ENCODE measurements at regions not wholly inside any gene's neighbourhood (a gene's known extent, or its start where the extent isn't known, plus 50 kb on each side); places are given as distances from the start of the nearest gene placed in this dataset.

- DNase-seq, result no peak
Measured at GRCh38 chr6:40340957-40341356, 246.2 kb downstream of the LRFN2 start.

- DNase-seq, result no peak
Measured at GRCh38 chr6:40340196-40340595, 247.0 kb downstream of the LRFN2 start.

GRCh38 chr6:40338306-40338705 lies 248.9 kb downstream of the LRFN2 start:
- no peak for DNase-seq

GRCh38 chr6:40336940-40337760 lies 250.0 kb downstream of the LRFN2 start:
- DNase-seq, result no peak

GRCh38 chr6:40336296-40336695 lies 250.9 kb downstream of the LRFN2 start:
- DNase-seq, result no peak

GRCh38 chr6:40334496-40335270 lies 252.5 kb downstream of the LRFN2 start:
- DNase-seq, result no peak

- no peak for DNase-seq
Measured at GRCh38 chr6:40331545-40331944, 255.6 kb downstream of the LRFN2 start.

- DNase-seq, result no peak
Measured at GRCh38 chr6:40330301-40330721, 256.9 kb downstream of the LRFN2 start.

- DNase-seq, result no peak
Measured at GRCh38 chr6:40328986-40329545, 258.1 kb downstream of the LRFN2 start.

GRCh38 chr6:40328386-40328985 lies 258.7 kb downstream of the LRFN2 start:
- peak; percentile 66 for DNase-seq

- peak; percentile 39 for DNase-seq
Measured at GRCh38 chr6:40326714-40327421, 260.3 kb downstream of the LRFN2 start.

GRCh38 chr6:40325791-40326190 lies 261.4 kb downstream of the LRFN2 start:
- DNase-seq, result no peak

GRCh38 chr6:40325041-40325440 lies 262.1 kb downstream of the LRFN2 start:
- no peak for DNase-seq

GRCh38 chr6:40323881-40324634 lies 263.1 kb downstream of the LRFN2 start:
- DNase-seq, result no peak

- DNase-seq, result no peak
Measured at GRCh38 chr6:40322336-40322735, 264.8 kb downstream of the LRFN2 start.

- DNase-seq, result no peak
Measured at GRCh38 chr6:40321616-40322015, 265.5 kb downstream of the LRFN2 start.

- no peak for DNase-seq
Measured at GRCh38 chr6:40320947-40321346, 266.2 kb downstream of the LRFN2 start.

- DNase-seq, result no peak
Measured at GRCh38 chr6:40320441-40320840, 266.7 kb downstream of the LRFN2 start.

GRCh38 chr6:40319124-40319523 lies 268.0 kb downstream of the LRFN2 start:
- DNase-seq, result no peak

- DNase-seq, result peak; percentile 43
Measured at GRCh38 chr6:40315060-40315459, 272.1 kb downstream of the LRFN2 start.

GRCh38 chr6:40313582-40313981 lies 273.6 kb downstream of the LRFN2 start:
- no peak for DNase-seq

Data from NCI-H1092 treated with DMSO at 0.1 percent for 48 hours (cell line).